GM12878 (cell line): ENCODE measurements at regions not wholly inside any gene's neighbourhood (a gene's known extent, or its start where the extent isn't known, plus 50 kb on each side); places are given as distances from the start of the nearest gene placed in this dataset.

Experiments used
- ATAC-seq: fragments of 200-7000 bp; cut with Tn5 transposase; 3 replicates; pipeline ENCODE4 v1.9.1; 2020; ENCODE audit warnings: mild to moderate bottlenecking, moderate library complexity
- BruUV-seq: library from RNA; stranded (reverse); fragments of 400-500 nt; replicated peaks from 2 replicates; lab custom pipeline; 2021; lab: Mats Ljungman, UMichigan
- CTCF ChIA-PET: fragments of 300-600 bp; sonication (Branson Sonifier 250); formaldehyde crosslinking; extraction: SDS; loops from one replicate; lab custom pipeline; 2021; ENCODE audit warnings: inconsistent platforms; lab: Yijun Ruan, JAX
- POLR2A ChIA-PET: fragments of 350-600 bp; formaldehyde crosslinking; extraction: SDS; loops from one replicate; lab custom pipeline; 2021; ENCODE audit warnings: inconsistent platforms; lab: Charles Lee
- RAD21 ChIA-PET: fragments of 300-600 bp; sonication (Branson Sonifier 250); formaldehyde crosslinking; loops from one replicate; lab custom pipeline; 2023; ENCODE audit warnings: antibody characterized with exemption; ENCODE audit not compliant: unreplicated experiment; lab: Charles Lee
- SMC1A ChIA-PET: fragments of 300-600 bp; sonication (Branson Sonifier 250); formaldehyde crosslinking; loops from one replicate; lab custom pipeline; 2023; ENCODE audit not compliant: unreplicated experiment, uncharacterized antibody; lab: Charles Lee
- DNase-seq: peaks from one replicate; pipeline ENCODE4 v3.0.0-alpha.2; 2011; ENCODE audit warnings: low read depth, low spot score
- FAIRE-seq: peaks from 3 replicates; lab custom pipeline; 2011; peaks lifted over from hg19 to GRCh38; lab: Jason Lieb, UNC
- H2AFZ ChIP-seq: 2 replicates; pipeline ENCODE4 v1.6.0; 2011; ENCODE audit warnings: low read depth, low read length, control low read depth; ENCODE audit not compliant: control insufficient read depth
- H3K27ac ChIP-seq: 2 replicates; pipeline ENCODE4 v1.5.1; 2011; ENCODE audit warnings: control low read depth; ENCODE audit not compliant: control insufficient read depth, insufficient read depth
- H3K27me3 ChIP-seq, 2 experiments: replicated peaks in 1 of 2; 2 replicates each; pipeline versions ENCODE4 v1.6.0 to v1.6.1; 2011; ENCODE audit warnings: low read length in 1 of 2; ENCODE audit not compliant: control insufficient read depth in 2 of 2, insufficient read depth in 2 of 2
- H3K36me3 ChIP-seq, 2 experiments: 2 replicates each; pipeline ENCODE4 v1.5.1; 2011; ENCODE audit warnings: low read length in 1 of 2; ENCODE audit not compliant: control insufficient read depth in 2 of 2, insufficient read depth in 2 of 2
- H3K4me1 ChIP-seq: 2 replicates; pipeline ENCODE4 v1.6.1; 2011; ENCODE audit warnings: mild to moderate bottlenecking, low read length, moderate library complexity, mixed read lengths; ENCODE audit not compliant: control insufficient read depth, insufficient read depth
- H3K4me2 ChIP-seq: 2 replicates; pipeline ENCODE4 v1.6.0; 2011; ENCODE audit warnings: control low read depth; ENCODE audit not compliant: control insufficient read depth, insufficient read depth
- H3K4me3 ChIP-seq: fragments of 200-600 bp; sonication (generic); 2 replicates; pipeline ENCODE4 v1.5.1; 2016
- H3K79me2 ChIP-seq: 2 replicates; pipeline ENCODE4 v1.6.0; 2011; ENCODE audit warnings: low read length; ENCODE audit not compliant: control insufficient read depth, insufficient read depth
- H3K9ac ChIP-seq: 2 replicates; pipeline ENCODE4 v1.8.0; 2011; ENCODE audit warnings: low read length, control low read depth, mixed read lengths; ENCODE audit not compliant: control insufficient read depth, insufficient read depth
- H3K9me3 ChIP-seq: replicated peaks from 3 replicates; pipeline ENCODE4 v1.5.1; 2011; ENCODE audit warnings: mild to moderate bottlenecking, low read length; ENCODE audit not compliant: control insufficient read depth, insufficient read depth
- H4K20me1 ChIP-seq: 2 replicates; pipeline ENCODE4 v1.6.0; 2011; ENCODE audit not compliant: control insufficient read depth, insufficient read depth
- HCFC1 ChIP-seq: fragments of 150-350 bp; IDR thresholded peaks from 2 replicates; pipeline ENCODE4 v1.6.1; 2014; ENCODE audit warnings: low read length
- POLR2AphosphoS2 ChIP-seq: IDR thresholded peaks from 2 replicates; pipeline ENCODE4 v1.6.1; 2011; ENCODE audit warnings: low read depth, mild to moderate bottlenecking, low read length, improper control_type of control experiment, moderate library complexity
- RBBP5 ChIP-seq: fragments of 200-600 bp; sonication (generic); conservative IDR thresholded peaks from 2 replicates; pipeline ENCODE4 v1.6.1; 2016
- RUNX3 ChIP-seq: IDR thresholded peaks from 2 replicates; pipeline ENCODE4 v1.6.1; 2012; ENCODE audit warnings: low read length, inconsistent platforms
- SIX5 ChIP-seq: IDR thresholded peaks from 2 replicates; pipeline ENCODE4 v1.6.1; 2011; ENCODE audit warnings: mild to moderate bottlenecking, low read depth, low read length, moderate library complexity; ENCODE audit not compliant: severe bottlenecking
- SPI1 ChIP-seq: IDR thresholded peaks from 2 replicates; pipeline ENCODE4 v1.6.1; 2011; ENCODE audit warnings: low read depth, mild to moderate bottlenecking, low read length, moderate library complexity, borderline replicate concordance; ENCODE audit not compliant: insufficient read depth
- ZNF384 ChIP-seq: IDR thresholded peaks from 2 replicates; pipeline ENCODE4 v1.6.1; 2012; ENCODE audit warnings: low read depth, mild to moderate bottlenecking, low read length, improper control_type of control experiment, borderline replicate concordance
- WGBS: methylation state at CpG from one replicate; pipeline ENCODE4 v1.1.6; 2016; ENCODE audit warnings: low lambda C conversion rate; ENCODE audit not compliant: insufficient replicate concordance, insufficient coverage; ENCODE audit errors: missing lambda C conversion rate; 5-methylcytosine and 5-hydroxymethylcytosine counted together
- in situ Hi-C: fragments of 300-500 bp; cut with MboI; formaldehyde crosslinking; loops from 9 replicates; pipeline ENCODE4 v1.14.3; 2018; ENCODE audit warnings: mixed read lengths
- intact Hi-C: fragments of 100-400 bp; cut with micrococcal nuclease; formaldehyde crosslinking; loops from one replicate; pipeline ENCODE4 v1.14.2; 2022; ENCODE audit not compliant: unreplicated experiment
- TF ChIP-seq, protein P1 (sequence below): fragments of 450-650 bp; IDR thresholded peaks from 2 replicates; pipeline ENCODE4 v1.6.1; 2016; ENCODE audit warnings: mild to moderate bottlenecking
- TF ChIP-seq, protein P2 (sequence below): IDR thresholded peaks from 2 replicates; pipeline ENCODE4 v1.6.1; 2011; ENCODE audit warnings: borderline replicate concordance, low read depth, mild to moderate bottlenecking, moderate library complexity, mixed read lengths, low read length; ENCODE audit not compliant: insufficient read depth; ENCODE audit errors: extremely low read length
- TF ChIP-seq, protein P3 (sequence below): fragments of 450-650 bp; IDR thresholded peaks from 2 replicates; pipeline ENCODE4 v1.6.1; 2017; ENCODE audit warnings: mild to moderate bottlenecking

- CTCF ChIA-PET, result interaction anchor here (0.7 to 1.3 kb wide), 5 partner anchors 11 to 371 kb away, joined by 3 to 6 read pairs (median 3); no protein-coding TSS in a partner anchor
- WGBS, result 1% methylated on average over 4 of the region's 4 CpGs
- SMC1A ChIA-PET, result interaction anchor here (0.6 to 1.2 kb wide), 9 partner anchors 9 to 942 kb away, joined by 3 to 6 read pairs (median 3); no protein-coding TSS in a partner anchor
- POLR2A ChIA-PET, result no interaction called here
- Histone ChIP-seq H3K4me2 (no peak overlapping the region), H4K20me1 (no peaks in the 10 kb centered on the region), H3K36me3 (no peaks in the 10 kb centered on the region), H2AFZ (no peak overlapping the region), H3K27ac (no peak overlapping the region), H3K79me2 (no peaks in the 10 kb centered on the region), H3K27me3 (no peaks in the 10 kb centered on the region), H3K4me3 (no peak overlapping the region)
- RAD21 ChIA-PET, result interaction anchor here (1.6 kb wide), 1 partner anchor 16 kb away, joined by 4 read pairs; no protein-coding TSS in a partner anchor
- BruUV-seq, result no TSS peak
- DNase-seq, result peak; percentile 13
- intact Hi-C loops, result no loop called here
- ATAC-seq, result peak; percentile 77
- FAIRE-seq, result no peak
- TF ChIP-seq ZNF384, result 0 out of 2 replicates have a peak, but pooled peaks have one; percentile 5
- TF ChIP-seq SPI1, result peak; percentile 93
- TF ChIP-seq SIX5, result no peak
- TF ChIP-seq, protein P1, sequence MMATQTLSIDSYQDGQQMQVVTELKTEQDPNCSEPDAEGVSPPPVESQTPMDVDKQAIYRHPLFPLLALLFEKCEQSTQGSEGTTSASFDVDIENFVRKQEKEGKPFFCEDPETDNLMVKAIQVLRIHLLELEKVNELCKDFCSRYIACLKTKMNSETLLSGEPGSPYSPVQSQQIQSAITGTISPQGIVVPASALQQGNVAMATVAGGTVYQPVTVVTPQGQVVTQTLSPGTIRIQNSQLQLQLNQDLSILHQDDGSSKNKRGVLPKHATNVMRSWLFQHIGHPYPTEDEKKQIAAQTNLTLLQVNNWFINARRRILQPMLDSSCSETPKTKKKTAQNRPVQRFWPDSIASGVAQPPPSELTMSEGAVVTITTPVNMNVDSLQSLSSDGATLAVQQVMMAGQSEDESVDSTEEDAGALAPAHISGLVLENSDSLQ, result peak; percentile 21; the same call in 1 of the 2 replicates
- TF ChIP-seq RUNX3, result 0 out of 2 replicates have a peak, but pooled peaks have one; percentile 14
- TF ChIP-seq, all 136 proteins: peak for 4
- Histone ChIP-seq H3K4me1 (no peaks in the 10 kb centered on the region), H3K9me3 (no peaks in the 10 kb centered on the region), H3K9ac (no peak overlapping the region)
- in situ Hi-C loops, result no loop called here
Observed at GRCh38 chr6:135555550-135555949, 58.0 kb upstream of the AHI1 start.

DNA sequence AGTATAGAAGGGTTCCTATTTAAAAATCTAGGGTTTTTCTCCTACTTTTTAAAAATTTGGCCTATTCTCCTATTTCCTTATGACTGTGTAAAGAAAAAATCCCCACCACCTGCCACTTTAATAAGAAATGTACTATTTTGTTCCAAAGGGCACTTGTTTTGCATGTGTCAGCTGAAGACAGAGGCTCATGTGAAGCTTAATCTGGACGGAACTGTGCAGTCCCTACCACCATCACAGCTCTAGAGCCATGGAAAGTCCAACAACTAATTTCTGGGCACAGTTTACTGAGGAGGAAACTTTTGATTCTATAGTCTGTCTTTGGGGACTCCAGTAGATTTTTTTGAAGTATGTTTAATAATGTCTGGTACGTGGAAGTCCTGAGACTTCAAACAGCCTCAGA lies 60.0 kb upstream of the AHI1 start:
- no peaks in the 10 kb centered on the region for H3K36me3 ChIP-seq
- no peaks in the 10 kb centered on the region for H3K9me3 ChIP-seq
- no peak overlapping the region for H3K27ac ChIP-seq
- WGBS, result 0% methylated on average over 2 of the region's 2 CpGs
- no peak overlapping the region for H3K9ac ChIP-seq
- no peaks in the 10 kb centered on the region for H3K4me1 ChIP-seq
- no peaks in the 10 kb centered on the region for H3K79me2 ChIP-seq
- no peak overlapping the region for H3K4me2 ChIP-seq
- no peaks in the 10 kb centered on the region for H4K20me1 ChIP-seq
- intact Hi-C loops, result no loop called here
- ChIA-PET CTCF (no interaction called here), SMC1A (interaction anchor here (0.8 to 1.0 kb wide), 2 partner anchors 11 to 36 kb away, joined by 3 read pairs; no protein-coding TSS in a partner anchor), RAD21 (interaction anchor here (1.5 kb wide), 1 partner anchor 11 kb away, joined by 3 read pairs; no protein-coding TSS in a partner anchor), POLR2A (interaction anchor here (0.5 kb wide), 1 partner anchor 333 kb away, joined by 5 read pairs; no protein-coding TSS in a partner anchor)
- FAIRE-seq (no peak), ATAC-seq (no peak), DNase-seq (no peak)
- no TSS peak for BruUV-seq
- H3K4me3 ChIP-seq, result no peak overlapping the region
- in situ Hi-C loops, result no loop called here
- no peaks in the 10 kb centered on the region for H3K27me3 ChIP-seq
- no peak overlapping the region for H2AFZ ChIP-seq
- TF ChIP-seq RBBP5 (no peak), HCFC1 (no peak), POLR2AphosphoS2 (no peak)
- TF ChIP-seq, protein P2, sequence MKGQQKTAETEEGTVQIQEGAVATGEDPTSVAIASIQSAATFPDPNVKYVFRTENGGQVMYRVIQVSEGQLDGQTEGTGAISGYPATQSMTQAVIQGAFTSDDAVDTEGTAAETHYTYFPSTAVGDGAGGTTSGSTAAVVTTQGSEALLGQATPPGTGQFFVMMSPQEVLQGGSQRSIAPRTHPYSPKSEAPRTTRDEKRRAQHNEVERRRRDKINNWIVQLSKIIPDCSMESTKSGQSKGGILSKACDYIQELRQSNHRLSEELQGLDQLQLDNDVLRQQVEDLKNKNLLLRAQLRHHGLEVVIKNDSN, result no peak
- TF ChIP-seq, protein P3, sequence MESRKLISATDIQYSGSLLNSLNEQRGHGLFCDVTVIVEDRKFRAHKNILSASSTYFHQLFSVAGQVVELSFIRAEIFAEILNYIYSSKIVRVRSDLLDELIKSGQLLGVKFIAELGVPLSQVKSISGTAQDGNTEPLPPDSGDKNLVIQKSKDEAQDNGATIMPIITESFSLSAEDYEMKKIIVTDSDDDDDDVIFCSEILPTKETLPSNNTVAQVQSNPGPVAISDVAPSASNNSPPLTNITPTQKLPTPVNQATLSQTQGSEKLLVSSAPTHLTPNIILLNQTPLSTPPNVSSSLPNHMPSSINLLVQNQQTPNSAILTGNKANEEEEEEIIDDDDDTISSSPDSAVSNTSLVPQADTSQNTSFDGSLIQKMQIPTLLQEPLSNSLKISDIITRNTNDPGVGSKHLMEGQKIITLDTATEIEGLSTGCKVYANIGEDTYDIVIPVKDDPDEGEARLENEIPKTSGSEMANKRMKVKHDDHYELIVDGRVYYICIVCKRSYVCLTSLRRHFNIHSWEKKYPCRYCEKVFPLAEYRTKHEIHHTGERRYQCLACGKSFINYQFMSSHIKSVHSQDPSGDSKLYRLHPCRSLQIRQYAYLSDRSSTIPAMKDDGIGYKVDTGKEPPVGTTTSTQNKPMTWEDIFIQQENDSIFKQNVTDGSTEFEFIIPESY, result no peak
